GM19239 (cell line): ENCODE measurements at regions not wholly inside any gene's neighbourhood (a gene's known extent, or its start where the extent isn't known, plus 50 kb on each side); places are given as distances from the start of the nearest gene placed in this dataset.
"Not testable (repeated sequence)": the region's sequence is repeated elsewhere in the genome, so short reads cannot be mapped to it uniquely, and the experiment has no call there.

Source experiments
- DNase-seq: peaks from one replicate; pipeline ENCODE4 v3.0.0; 2011; ENCODE audit warnings: low spot score; ENCODE audit not compliant: insufficient read length
- FAIRE-seq: peaks from 2 replicates; lab custom pipeline; 2011; peaks lifted over from hg19 to GRCh38; lab: Jason Lieb, UNC

- DNase-seq (no peak), FAIRE-seq (no peak)
Observed at GRCh38 chr20:40049854-40050253, 639.2 kb downstream of the MAFB start.

GRCh38 chr20:40046703-40047102, 642.3 kb downstream of the MAFB start:
- FAIRE-seq (no peak), DNase-seq (no peak)

- FAIRE-seq (no peak), DNase-seq (no peak)
Observed at GRCh38 chr20:40037511-40037910, 651.5 kb downstream of the MAFB start.

- no peak for FAIRE-seq
Observed at GRCh38 chr20:40029589-40029988, 659.4 kb downstream of the MAFB start.

GRCh38 chr20:40019510-40019909, 669.5 kb downstream of the MAFB start:
- DNase-seq: no peak
- no peak for FAIRE-seq

More at GRCh38 chr20:40029589-40029988, 659.4 kb downstream of the MAFB start:
- DNase-seq: no peak

- FAIRE-seq: no peak
- no peak for DNase-seq
Observed at GRCh38 chr20:40017765-40018164, 671.3 kb downstream of the MAFB start.

- DNase-seq (no peak), FAIRE-seq (no peak)
Observed at GRCh38 chr20:40016890-40017289, 672.1 kb downstream of the MAFB start.

GRCh38 chr20:40016392-40016791, 672.6 kb downstream of the MAFB start:
- FAIRE-seq (no peak), DNase-seq (no peak)

- FAIRE-seq, DNase-seq: not testable (repeated sequence)
Observed at GRCh38 chr20:40012026-40012425, 677.0 kb downstream of the MAFB start.

GRCh38 chr20:40010483-40010882, 678.6 kb downstream of the MAFB start:
- no peak for DNase-seq
- FAIRE-seq: no peak

GRCh38 chr20:40009542-40009941, 679.5 kb downstream of the MAFB start:
- no peak for DNase-seq
- no peak for FAIRE-seq

GRCh38 chr20:40008177-40008576, 680.9 kb downstream of the MAFB start:
- no peak for FAIRE-seq
- no peak for DNase-seq

GRCh38 chr20:40006168-40006860, 682.7 kb downstream of the MAFB start:
- no peak for DNase-seq
- FAIRE-seq: no peak

GRCh38 chr20:40004092-40004491, 684.9 kb downstream of the MAFB start:
- DNase-seq: not testable (repeated sequence)

GRCh38 chr20:39993742-39994141, 695.3 kb downstream of the MAFB start:
- no peak for FAIRE-seq
- no peak for DNase-seq

More at GRCh38 chr20:40004092-40004491, 684.9 kb downstream of the MAFB start:
- not testable (repeated sequence) for FAIRE-seq

GRCh38 chr20:39990692-39991091, 698.3 kb downstream of the MAFB start:
- DNase-seq (no peak), FAIRE-seq (no peak)

GRCh38 chr20:39988991-39989390, 700.0 kb downstream of the MAFB start:
- FAIRE-seq: no peak
- DNase-seq: no peak

GRCh38 chr20:39986173-39986904, 702.7 kb downstream of the MAFB start:
- DNase-seq: no peak

GRCh38 chr20:39985271-39985827, 703.7 kb downstream of the MAFB start:
- FAIRE-seq: no peak

More at GRCh38 chr20:39986173-39986904, 702.7 kb downstream of the MAFB start:
- FAIRE-seq: no peak

GRCh38 chr20:39983655-39984054, 705.4 kb downstream of the MAFB start:
- FAIRE-seq (no peak), DNase-seq (no peak)

More at GRCh38 chr20:39985271-39985827, 703.7 kb downstream of the MAFB start:
- no peak for DNase-seq

GRCh38 chr20:39983183-39983582, 705.9 kb downstream of the MAFB start:
- FAIRE-seq: no peak
- DNase-seq: no peak
